ENCODE measurements at regions not wholly inside any gene's neighbourhood (a gene's known extent, or its start where the extent isn't known, plus 50 kb on each side); places are given as distances from the start of the nearest gene placed in this dataset.

DNA sequence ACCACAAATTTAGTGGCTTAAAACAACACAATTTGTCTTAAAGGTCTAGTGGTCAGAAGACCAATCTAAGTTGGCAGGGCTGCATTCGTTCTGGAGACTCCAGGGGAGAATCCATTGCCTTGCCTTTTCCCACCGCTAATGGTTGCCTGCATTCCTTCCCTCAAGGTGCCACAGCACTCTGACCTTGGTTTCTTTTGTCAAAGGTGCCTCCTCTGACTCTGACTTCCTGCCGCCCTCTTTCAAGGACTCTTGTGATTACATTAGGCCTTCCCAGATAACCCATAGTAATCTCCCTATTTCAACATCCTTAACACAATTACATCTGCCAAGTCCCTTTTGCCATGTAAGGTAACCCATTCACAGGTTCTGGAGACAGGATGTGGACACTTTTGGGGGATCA lies 145.3 kb downstream of the S1PR1 start:
- DNase-seq = no peak

DNA sequence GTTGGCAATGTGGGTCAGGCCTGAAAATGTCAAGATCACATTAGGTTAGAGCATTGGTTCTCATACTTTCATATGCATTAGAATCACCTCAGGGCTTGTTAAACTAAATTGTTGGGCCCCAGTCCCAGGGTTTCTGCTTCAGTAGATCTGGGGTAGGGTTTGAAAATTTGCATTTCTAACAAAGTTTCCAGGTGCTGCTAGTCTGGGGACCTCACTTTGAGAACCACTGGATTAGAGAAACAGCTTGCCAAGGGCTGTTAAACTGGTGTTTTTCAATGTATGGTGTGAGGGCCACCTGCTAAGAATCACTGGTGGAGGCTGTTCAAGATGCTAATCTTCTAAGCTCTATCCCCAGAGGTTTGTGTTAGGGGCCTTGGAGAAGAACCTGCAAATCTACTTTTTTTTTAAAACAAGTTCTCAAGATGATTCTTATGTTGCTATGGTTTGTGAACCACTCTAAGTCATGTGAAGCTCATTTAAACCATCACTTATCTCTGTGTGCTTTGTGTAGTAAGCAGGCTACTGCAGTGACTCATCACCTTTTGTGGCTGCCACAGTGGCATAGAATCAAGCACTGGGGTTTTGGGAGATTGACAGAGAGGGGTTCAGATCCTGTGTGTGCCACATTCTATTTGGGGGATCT lies 152.2 kb downstream of the S1PR1 start:
- intact Hi-C loops (cut with DNase I; ENCODE audit: low total_unique reads) = no loop called here
- no peaks in the 10 kb centered on the region for H3K9me3 ChIP-seq
- no peak for TF ChIP-seq POLR2A (IDR thresholded peaks at IDR 0.05)
- TF ChIP-seq, protein P1, sequence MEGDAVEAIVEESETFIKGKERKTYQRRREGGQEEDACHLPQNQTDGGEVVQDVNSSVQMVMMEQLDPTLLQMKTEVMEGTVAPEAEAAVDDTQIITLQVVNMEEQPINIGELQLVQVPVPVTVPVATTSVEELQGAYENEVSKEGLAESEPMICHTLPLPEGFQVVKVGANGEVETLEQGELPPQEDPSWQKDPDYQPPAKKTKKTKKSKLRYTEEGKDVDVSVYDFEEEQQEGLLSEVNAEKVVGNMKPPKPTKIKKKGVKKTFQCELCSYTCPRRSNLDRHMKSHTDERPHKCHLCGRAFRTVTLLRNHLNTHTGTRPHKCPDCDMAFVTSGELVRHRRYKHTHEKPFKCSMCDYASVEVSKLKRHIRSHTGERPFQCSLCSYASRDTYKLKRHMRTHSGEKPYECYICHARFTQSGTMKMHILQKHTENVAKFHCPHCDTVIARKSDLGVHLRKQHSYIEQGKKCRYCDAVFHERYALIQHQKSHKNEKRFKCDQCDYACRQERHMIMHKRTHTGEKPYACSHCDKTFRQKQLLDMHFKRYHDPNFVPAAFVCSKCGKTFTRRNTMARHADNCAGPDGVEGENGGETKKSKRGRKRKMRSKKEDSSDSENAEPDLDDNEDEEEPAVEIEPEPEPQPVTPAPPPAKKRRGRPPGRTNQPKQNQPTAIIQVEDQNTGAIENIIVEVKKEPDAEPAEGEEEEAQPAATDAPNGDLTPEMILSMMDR (IDR thresholded peaks at IDR 0.05) = no peak

More for the DNA sequence above, 145.3 kb downstream of the S1PR1 start:
- no peak overlapping the region for H3K27ac ChIP-seq
- no peaks in the 10 kb centered on the region for H3K4me1 ChIP-seq
- no peaks in the 10 kb centered on the region for H3K27me3 ChIP-seq
- intact Hi-C loops (cut with DNase I; ENCODE audit: low total_unique reads) = no loop called here
- H3K9me3 ChIP-seq = no peaks in the 10 kb centered on the region
- 43 to 58% methylated on average over 3 of the region's 3 CpGs for WGBS, 2 donors
- H3K4me3 ChIP-seq = no peak overlapping the region
- TF ChIP-seq, protein P1 (IDR thresholded peaks at IDR 0.05) = no peak
- TF ChIP-seq POLR2A (IDR thresholded peaks at IDR 0.05) = no peak
- no peaks in the 10 kb centered on the region for H3K36me3 ChIP-seq (ENCODE audit: low read depth, missing control alignments)

GRCh38 chr1:101389547-101389929 lies 152.7 kb downstream of the S1PR1 start:
- Histone ChIP-seq H3K4me3 (no peak overlapping the region), H3K4me1 (no peaks in the 10 kb centered on the region), H3K9me3 (no peaks in the 10 kb centered on the region), H3K36me3 (ENCODE audit: low read depth, missing control alignments) (no peaks in the 10 kb centered on the region), H3K27me3 (no peaks in the 10 kb centered on the region), H3K27ac (no peak overlapping the region)
- 70 to 80% methylated on average over 2 of the region's 2 CpGs for WGBS, 2 donors
- TF ChIP-seq, protein P1 (IDR thresholded peaks at IDR 0.05) = no peak
- no peak for TF ChIP-seq POLR2A (IDR thresholded peaks at IDR 0.05)
- DNase-seq = no peak
- intact Hi-C loops (cut with DNase I; ENCODE audit: low total_unique reads) = no loop called here

More for the DNA sequence above, 152.2 kb downstream of the S1PR1 start:
- Histone ChIP-seq H3K36me3 (ENCODE audit: low read depth, missing control alignments) (no peaks in the 10 kb centered on the region), H3K4me3 (no peak overlapping the region), H3K27ac (no peak overlapping the region), H3K27me3 (no peaks in the 10 kb centered on the region), H3K4me1 (no peaks in the 10 kb centered on the region)
- no peak for DNase-seq

GRCh38 chr1:101392552-101392951 lies 155.7 kb downstream of the S1PR1 start:
- H3K27ac ChIP-seq = no peak overlapping the region
- WGBS, 2 donors = 42 to 58% methylated on average over 4 of the region's 4 CpGs
- no peaks in the 10 kb centered on the region for H3K9me3 ChIP-seq
- intact Hi-C loops (cut with DNase I; ENCODE audit: low total_unique reads) = no loop called here
- no peaks in the 10 kb centered on the region for H3K36me3 ChIP-seq (ENCODE audit: low read depth, missing control alignments)
- H3K4me3 ChIP-seq = no peak overlapping the region
- DNase-seq = no peak
- no peaks in the 10 kb centered on the region for H3K27me3 ChIP-seq
- H3K4me1 ChIP-seq = no peaks in the 10 kb centered on the region
- TF ChIP-seq POLR2A (IDR thresholded peaks at IDR 0.05) = no peak
- TF ChIP-seq, protein P1 (IDR thresholded peaks at IDR 0.05) = no peak

- no peak for DNase-seq
- 55 to 76% methylated on average over 2 of the region's 2 CpGs for WGBS, 2 donors
- no peak overlapping the region for H3K27ac ChIP-seq
Measured at GRCh38 chr1:101394041-101394440, 157.2 kb downstream of the S1PR1 start.

More at GRCh38 chr1:101394041-101394440, 157.2 kb downstream of the S1PR1 start:
- H3K27me3 ChIP-seq = no peaks in the 10 kb centered on the region
- no peaks in the 10 kb centered on the region for H3K36me3 ChIP-seq (ENCODE audit: low read depth, missing control alignments)
- H3K4me3 ChIP-seq = no peak overlapping the region
- intact Hi-C loops (cut with DNase I; ENCODE audit: low total_unique reads) = no loop called here
- TF ChIP-seq, protein P1 (IDR thresholded peaks at IDR 0.05) = no peak
- no peak for TF ChIP-seq POLR2A (IDR thresholded peaks at IDR 0.05)
- no peaks in the 10 kb centered on the region for H3K4me1 ChIP-seq
- H3K9me3 ChIP-seq = no peaks in the 10 kb centered on the region
